SK-N-MC (cell line): ENCODE measurements at regions not wholly inside any gene's neighbourhood (a gene's known extent, or its start where the extent isn't known, plus 50 kb on each side); places are given as distances from the start of the nearest gene placed in this dataset.

ENCODE experiments used
- EZH2 ChIP-seq: fragments of 200-600 bp; sonication (generic); IDR thresholded peaks from one replicate; pipeline ENCODE4 v1.6.1; 2017; ENCODE audit warnings: antibody characterized with exemption
- FOXP2 ChIP-seq: optimal IDR thresholded peaks from 2 replicates; pipeline ENCODE3; 2011; ENCODE audit warnings: mild to moderate bottlenecking, moderate library complexity; ENCODE audit not compliant: insufficient read depth; ENCODE audit errors: extremely low read length, control extremely low read depth
- POLR2AphosphoS5 ChIP-seq: IDR thresholded peaks from 2 replicates; pipeline ENCODE4 v1.6.1; 2012; ENCODE audit warnings: mild to moderate bottlenecking, low read depth, low read length, borderline replicate concordance

- TF ChIP-seq POLR2AphosphoS5 = no peak
- no peak for TF ChIP-seq EZH2
- TF ChIP-seq FOXP2 = no peak
Observed at GRCh38 chr11:127894316-127894715, 693.0 kb downstream of the ETS1 start.
